ENCODE measurements at regions not wholly inside any gene's neighbourhood (a gene's known extent, or its start where the extent isn't known, plus 50 kb on each side); places are given as distances from the start of the nearest gene placed in this dataset.

- TF ChIP-seq CTCF (IDR thresholded peaks at IDR 0.05) (no peak), POLR2AphosphoS5 (IDR thresholded peaks at IDR 0.05; ENCODE audit: low read depth, low read length) (no peak)
Observed at GRCh38 chr11:45525393-45525792, 140.0 kb downstream of the CHST1 start.

Data from Panc1 (cell line).